ENCODE measurements at regions not wholly inside any gene's neighbourhood (a gene's known extent, or its start where the extent isn't known, plus 50 kb on each side); places are given as distances from the start of the nearest gene placed in this dataset.
"Not testable (repeated sequence)": the region's sequence is repeated elsewhere in the genome, so short reads cannot be mapped to it uniquely, and the experiment has no call there.

- DNase-seq: no peak
Measured at GRCh38 chr12:76176940-76177339, 92.5 kb upstream of the NAP1L1 start.

GRCh38 chr12:76175946-76176345 is 91.5 kb upstream of the NAP1L1 start:
- not testable (repeated sequence) for DNase-seq

DNA sequence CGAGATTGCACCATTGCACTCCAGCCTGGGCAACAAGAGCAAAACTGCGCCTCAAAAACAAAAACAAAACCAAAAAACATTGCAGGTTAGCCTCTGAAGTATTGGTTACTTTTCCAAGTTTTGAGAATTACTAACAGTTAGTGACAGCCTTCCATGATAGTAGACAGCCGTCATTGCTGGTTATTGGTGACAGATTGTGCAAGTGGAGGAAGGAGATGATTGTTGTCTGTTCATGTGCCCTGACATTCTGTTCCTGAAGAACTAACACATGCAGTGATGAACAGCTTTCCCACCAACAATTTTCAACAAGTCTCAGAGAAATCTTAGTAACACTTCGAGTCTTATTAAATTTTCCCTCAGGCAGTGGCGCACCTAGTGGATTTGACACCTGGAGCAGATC is 89.3 kb upstream of the NAP1L1 start:
- DNase-seq: no peak

DNA sequence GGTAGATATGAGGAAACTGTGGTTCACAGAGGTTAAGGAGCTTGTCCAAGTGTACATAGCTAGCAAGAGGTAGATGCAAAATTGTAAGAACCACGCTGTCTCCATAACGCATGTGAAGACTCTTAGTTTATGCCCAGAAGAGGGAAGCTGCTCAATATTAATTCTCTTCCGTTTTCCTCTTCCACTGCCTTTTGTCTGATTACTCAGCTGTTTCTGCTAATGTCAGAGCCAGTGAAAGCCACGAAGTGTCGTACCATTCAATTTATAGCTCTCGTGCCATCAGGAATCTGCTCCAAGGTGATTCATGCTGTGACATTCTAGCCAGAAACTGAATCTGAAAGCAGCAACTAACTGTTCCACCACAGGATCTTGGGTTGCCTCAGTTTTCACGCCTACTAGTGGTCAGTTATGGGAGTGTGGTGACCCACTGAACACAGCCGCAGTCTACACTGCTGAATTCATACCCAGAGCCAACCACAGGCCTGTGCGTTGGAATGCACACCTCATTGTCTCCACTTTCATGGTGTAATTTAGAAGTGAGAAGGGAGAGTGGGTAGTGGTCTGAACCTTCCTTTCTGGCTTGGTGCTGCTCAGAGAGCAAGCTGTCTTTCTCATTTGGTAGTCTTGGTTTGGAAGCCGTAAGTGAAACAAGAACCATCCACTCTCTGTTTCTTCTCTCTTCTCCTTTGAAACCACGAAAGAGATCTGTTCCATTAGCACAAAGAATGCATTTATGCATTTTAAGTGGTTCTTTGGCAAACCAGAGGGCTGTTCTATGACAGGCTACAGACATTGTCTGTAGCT is 74.2 kb upstream of the NAP1L1 start:
- no peak for DNase-seq

DNA sequence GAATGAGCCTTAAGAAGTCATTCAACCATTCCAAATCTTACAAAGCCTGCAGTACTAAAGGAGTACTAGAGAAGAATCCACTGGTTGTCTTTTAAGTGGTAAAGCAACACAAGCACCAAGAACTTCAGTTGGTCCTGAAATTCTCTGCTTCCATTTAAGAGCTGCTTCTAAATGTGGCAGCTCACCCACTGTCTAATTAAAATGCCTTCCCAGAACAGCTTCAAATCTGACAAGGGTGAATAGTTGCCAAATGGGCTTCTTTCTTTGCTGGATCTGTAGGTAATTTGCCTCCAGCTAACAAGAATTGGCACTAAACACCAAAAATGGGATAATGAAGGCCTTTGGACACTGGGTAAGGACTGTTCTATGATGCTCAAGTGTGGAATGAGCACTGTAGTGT is 72.2 kb upstream of the NAP1L1 start:
- no peak for DNase-seq

DNA sequence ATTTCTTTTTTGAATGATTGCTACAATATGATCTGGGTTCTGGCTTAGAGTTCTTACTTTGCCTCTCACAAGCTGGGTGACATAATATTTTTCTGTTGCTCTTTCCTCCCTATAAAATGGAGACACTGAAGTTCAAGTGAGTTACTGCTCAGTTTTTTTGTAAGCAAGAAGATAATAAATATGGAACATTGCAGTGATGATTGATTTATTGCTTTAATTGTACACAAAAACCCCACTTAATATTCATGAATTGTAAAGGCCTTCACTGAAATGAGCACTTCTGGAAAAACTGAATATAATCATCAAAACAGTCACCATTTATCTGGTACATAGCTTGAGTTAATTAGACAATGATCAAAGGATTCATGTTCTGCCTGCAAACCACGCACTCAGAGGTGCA is 71.8 kb upstream of the NAP1L1 start:
- DNase-seq: no peak

GRCh38 chr12:76155157-76155670 is 70.7 kb upstream of the NAP1L1 start:
- no peak for DNase-seq

DNA sequence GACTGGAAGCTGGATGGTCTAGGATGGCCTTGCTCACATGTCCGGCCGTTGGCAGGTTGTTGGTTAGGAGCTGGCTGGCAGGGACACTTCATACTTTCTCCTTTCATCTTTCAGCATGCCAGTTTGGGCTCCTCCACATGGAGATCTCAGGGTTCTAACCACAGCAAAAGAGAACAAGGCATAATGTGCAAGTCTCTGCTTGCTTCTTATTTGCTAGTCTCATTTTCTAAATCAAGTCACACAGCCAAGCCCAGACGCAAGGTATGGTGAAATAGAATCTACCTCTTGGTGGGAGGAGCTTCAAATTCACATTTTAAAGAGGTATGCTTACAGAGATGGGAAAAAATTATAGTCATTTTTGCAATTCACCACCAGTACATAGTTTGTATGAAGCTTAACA is 69.1 kb upstream of the NAP1L1 start:
- no peak for DNase-seq

DNA sequence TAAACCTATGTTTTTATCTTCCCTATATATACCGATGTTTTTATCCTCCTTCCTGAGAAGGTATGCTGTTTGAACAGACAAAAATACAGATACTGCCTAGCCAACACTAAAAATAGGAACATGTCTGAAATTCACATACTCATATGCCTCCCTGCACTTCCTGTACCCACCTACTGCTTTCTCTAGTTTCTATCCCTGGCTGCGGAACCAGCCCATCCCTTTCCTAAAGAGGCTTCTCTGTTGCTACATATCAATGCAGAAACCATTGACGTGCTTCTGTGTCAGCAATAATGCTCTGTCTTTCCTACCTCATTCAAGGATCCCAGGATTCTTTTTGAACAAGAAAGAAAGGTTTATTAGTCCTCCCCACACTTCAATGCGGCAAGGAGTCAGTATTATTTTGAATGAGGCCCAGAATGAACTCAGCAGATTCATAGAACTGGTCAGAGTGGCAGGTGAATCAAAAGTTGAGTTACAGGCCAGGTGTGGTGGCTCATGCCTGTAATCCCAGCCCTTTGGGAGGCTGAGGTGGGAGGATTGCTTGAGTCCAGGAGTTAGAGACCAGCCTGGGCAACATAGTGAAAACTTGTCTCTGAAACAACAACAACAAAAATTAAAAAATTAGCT is 67.8 kb upstream of the NAP1L1 start:
- DNase-seq: no peak

DNA sequence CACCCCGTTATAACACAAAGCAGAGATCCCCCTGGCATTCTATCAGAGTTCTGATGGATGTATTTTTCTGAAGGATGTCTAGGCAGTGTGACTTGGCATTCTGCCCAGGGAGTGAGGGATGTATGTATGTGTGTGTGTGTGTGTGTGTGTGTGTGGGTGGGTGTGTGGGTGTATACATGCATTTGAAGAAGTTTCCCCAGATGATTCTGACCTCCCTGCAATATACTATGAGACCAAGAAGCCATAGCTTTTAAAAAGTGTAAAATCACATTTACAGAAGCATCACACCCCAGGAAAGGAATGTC is 59.7 kb upstream of the NAP1L1 start:
- DNase-seq: peak; percentile 78

DNA sequence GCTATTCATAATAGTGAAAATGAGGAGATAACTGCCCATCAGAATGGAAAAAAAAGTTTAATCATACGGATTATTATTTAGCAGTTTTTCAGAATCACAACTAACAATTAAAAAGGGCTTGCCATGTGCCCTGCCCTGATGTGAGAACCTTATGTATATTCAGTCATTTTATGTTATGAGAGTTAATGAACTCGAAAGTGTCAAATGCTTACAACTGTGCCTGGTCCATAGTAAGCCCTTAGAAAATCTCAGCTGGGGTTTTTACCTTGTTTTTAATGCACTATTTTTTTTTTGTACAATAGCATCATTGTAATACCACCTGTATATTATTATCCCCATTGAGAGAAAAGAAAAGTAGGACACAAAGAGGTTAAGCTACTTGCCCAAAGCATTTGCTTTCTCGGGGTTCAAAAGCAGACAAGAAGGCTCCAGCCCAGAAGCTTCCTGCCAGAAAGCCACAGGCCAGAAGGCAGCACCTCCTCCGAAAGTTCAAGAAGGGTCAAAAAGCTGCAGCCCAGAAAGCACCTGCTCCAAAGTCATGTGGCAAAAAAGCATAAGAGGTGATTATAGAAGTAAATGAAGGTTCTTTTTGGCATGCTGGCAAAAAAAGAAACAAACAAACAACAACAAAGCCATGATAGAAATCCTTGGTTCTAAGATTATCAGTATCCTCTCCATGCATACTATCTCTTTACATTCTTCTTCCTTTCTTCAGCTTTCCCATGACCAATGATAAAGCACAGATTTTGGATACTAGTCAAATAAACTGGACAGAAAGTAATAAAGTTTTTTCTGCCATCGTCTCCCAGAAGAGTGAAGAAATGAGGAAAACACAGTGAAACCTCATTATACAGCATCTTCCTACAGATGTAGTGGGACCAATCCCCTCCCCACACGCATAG is 59.1 kb upstream of the NAP1L1 start:
- DNase-seq: peak; percentile 12

DNA sequence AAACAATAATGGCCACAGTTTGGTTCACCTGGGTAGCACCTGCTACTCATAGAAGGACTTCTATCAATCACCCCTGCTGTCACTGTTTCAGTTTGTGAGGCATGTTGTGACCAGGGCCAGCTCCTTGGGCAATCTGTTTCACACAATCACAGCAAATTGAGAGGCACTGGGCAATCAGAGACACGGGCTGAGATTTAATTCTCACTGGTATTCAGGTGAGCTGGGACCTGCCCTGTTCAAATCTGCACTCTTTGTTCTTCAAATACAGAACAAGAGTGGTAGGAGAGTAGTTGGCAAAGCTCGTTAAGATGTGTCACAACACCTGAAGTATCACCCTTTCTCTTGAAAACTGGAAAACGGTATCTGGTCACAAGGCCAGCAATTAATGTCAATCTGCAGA is 57.8 kb upstream of the NAP1L1 start:
- peak; percentile 6 for DNase-seq

GRCh38 chr12:76138656-76139055 is 54.2 kb upstream of the NAP1L1 start:
- DNase-seq: no peak

DNA sequence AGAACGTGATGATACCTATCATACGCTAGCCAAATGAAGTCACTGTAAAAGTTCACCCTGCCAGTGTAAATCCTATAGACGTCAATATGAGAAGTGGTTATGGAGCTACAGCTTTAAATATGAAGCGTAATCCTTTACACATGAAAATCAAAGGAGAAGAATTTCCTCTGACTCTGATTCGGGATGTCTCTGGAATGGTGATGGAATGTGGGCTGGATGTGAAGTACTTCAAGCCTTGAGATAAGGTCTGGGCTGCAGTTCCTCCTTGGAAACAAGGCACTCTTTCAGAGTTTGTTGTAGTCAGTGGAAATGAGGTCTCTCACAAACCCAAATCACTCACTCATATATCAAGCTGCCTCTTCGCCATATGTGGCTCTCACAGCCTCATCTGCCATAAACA is 53.1 kb upstream of the NAP1L1 start:
- no peak for DNase-seq

DNA sequence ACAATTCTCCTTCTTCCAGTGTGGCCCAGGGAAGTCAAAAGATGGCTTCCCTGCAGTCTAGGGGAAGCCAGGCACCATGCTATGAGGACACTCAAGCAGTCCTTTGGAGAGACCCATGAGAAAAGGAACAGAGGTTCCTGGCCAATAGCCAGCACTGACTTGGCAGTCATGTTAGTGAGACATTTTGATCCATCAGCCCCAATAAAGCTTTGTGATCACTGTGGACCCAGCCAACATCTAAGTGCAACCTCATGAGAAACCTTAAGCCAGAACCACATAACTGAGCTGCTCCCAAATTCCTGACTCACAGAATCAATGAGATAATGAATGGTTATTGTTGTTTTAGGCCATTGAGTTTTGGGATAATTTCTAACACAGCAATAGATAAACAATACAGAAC is 51.0 kb upstream of the NAP1L1 start:
- no peak for DNase-seq
